OCI-LY7 (cell line): ENCODE measurements at regions not wholly inside any gene's neighbourhood (a gene's known extent, or its start where the extent isn't known, plus 50 kb on each side); places are given as distances from the start of the nearest gene placed in this dataset.

Experiments used
- BruUV-seq: library from RNA; stranded (reverse); fragments of 400-500 nt; replicated peaks from 2 replicates; lab custom pipeline; 2021; lab: Mats Ljungman, UMichigan
- CTCF ChIA-PET: fragments of 300-600 bp; sonication (Branson Sonifier 250); formaldehyde crosslinking; loops from one replicate; lab custom pipeline; 2022; ENCODE audit warnings: antibody characterized with exemption; ENCODE audit not compliant: unreplicated experiment; lab: Charles Lee
- POLR2A ChIA-PET: fragments of 300-600 bp; sonication (Branson Sonifier 250); formaldehyde crosslinking; loops from one replicate; lab custom pipeline; 2022; ENCODE audit warnings: antibody characterized with exemption; lab: Charles Lee
- DNase-seq: peaks from one replicate; pipeline ENCODE4 v3.0.0-alpha.2; 2015; ENCODE audit warnings: low spot score
- H2AFZ ChIP-seq: fragments of 200-600 bp; sonication (generic), shearing (Covaris generic); 2 replicates; pipeline ENCODE4 v1.6.1; 2014; ENCODE audit warnings: mild to moderate bottlenecking, antibody characterized with exemption, low read length, moderate library complexity
- H3K27ac ChIP-seq: fragments of 200-600 bp; sonication (generic); 2 replicates; pipeline ENCODE4 v1.5.1; 2014; ENCODE audit warnings: mixed run types, low read depth, mild to moderate bottlenecking, moderate library complexity, low read length, inconsistent platforms; ENCODE audit not compliant: poor library complexity, severe bottlenecking
- H3K36me3 ChIP-seq: fragments of 200-600 bp; sonication (generic); 2 replicates; pipeline ENCODE4 v1.6.1; 2014; ENCODE audit warnings: mild to moderate bottlenecking, antibody characterized with exemption, low read length, moderate library complexity, mixed read lengths; ENCODE audit not compliant: insufficient read depth
- H3K4me1 ChIP-seq: fragments of 200-600 bp; sonication (generic); 2 replicates; pipeline ENCODE4 v1.5.1; 2014; ENCODE audit warnings: mild to moderate bottlenecking, low read length; ENCODE audit not compliant: insufficient read depth, poor library complexity, severe bottlenecking
- H3K4me2 ChIP-seq: fragments of 200-600 bp; sonication (generic); 2 replicates; pipeline ENCODE4 v1.6.1; 2014; ENCODE audit warnings: mild to moderate bottlenecking, low read length
- H3K4me3 ChIP-seq: fragments of 200-600 bp; sonication (generic); 2 replicates; pipeline ENCODE4 v1.5.1; 2014; ENCODE audit warnings: mild to moderate bottlenecking, low read depth, low read length; ENCODE audit not compliant: poor library complexity, severe bottlenecking
- H3K79me2 ChIP-seq: fragments of 200-600 bp; sonication (generic); 2 replicates; pipeline ENCODE4 v1.6.1; 2016; ENCODE audit warnings: low read depth, mild to moderate bottlenecking, low read length, moderate library complexity, mixed read lengths; ENCODE audit not compliant: insufficient read depth
- H3K9me2 ChIP-seq: fragments of 200-600 bp; sonication (generic); 2 replicates; pipeline ENCODE4 v1.6.1; 2016; ENCODE audit warnings: mild to moderate bottlenecking, low read length, mixed read lengths; ENCODE audit not compliant: insufficient read depth
- H3K9me3 ChIP-seq: fragments of 200-600 bp; sonication (generic); 2 replicates; pipeline ENCODE4 v1.6.1; 2014; ENCODE audit warnings: mild to moderate bottlenecking, mixed run types, low read length, mixed read lengths
- H4K20me1 ChIP-seq: fragments of 200-600 bp; sonication (generic); 2 replicates; pipeline ENCODE4 v1.6.1; 2014; ENCODE audit warnings: mild to moderate bottlenecking, antibody characterized with exemption, low read length, moderate library complexity, mixed read lengths; ENCODE audit not compliant: insufficient read depth
- EZH2phosphoT487 ChIP-seq: fragments of 200-600 bp; sonication (generic); IDR thresholded peaks from 2 replicates; pipeline ENCODE4 v1.6.1; 2018; ENCODE audit warnings: low read depth, borderline replicate concordance, mild to moderate bottlenecking, mixed run types, antibody characterized with exemption, low read length, moderate library complexity, mixed read lengths
- intact Hi-C: fragments of 100-400 bp; cut with micrococcal nuclease; formaldehyde crosslinking; loops from one replicate; pipeline ENCODE4 v1.10.0; 2022; ENCODE audit not compliant: unreplicated experiment
- TF ChIP-seq, protein P1 (sequence below): fragments of 200-600 bp; sonication (generic); conservative IDR thresholded peaks from 2 replicates; pipeline ENCODE4 v1.5.1; 2014; ENCODE audit warnings: mild to moderate bottlenecking, antibody characterized with exemption, low read length, moderate library complexity, mixed read lengths

DNA sequence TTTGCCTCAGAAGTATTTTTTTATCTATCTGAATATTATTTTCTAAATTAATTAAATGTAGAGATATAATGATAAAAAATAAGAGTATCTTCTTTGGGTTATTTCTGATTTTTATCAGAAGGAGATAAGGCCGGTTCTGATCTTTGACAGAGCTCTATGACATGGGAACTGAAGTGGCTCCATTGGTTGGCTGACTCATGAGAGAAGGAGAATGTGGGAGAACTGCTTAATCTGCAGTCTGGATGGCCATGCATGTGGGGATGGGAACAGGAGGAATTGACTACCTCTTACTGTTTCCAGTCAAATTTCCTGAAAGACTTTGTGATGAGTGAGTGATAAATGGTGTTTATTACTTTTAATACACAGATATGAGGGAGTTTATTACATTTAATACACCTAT is 155.8 kb upstream of the ATP2B1 start:
- Histone ChIP-seq H4K20me1 (no peaks in the 10 kb centered on the region), H3K9me2 (no peaks in the 10 kb centered on the region), H3K4me2 (peak overlapping the region; percentile 73), H3K36me3 (no peaks in the 10 kb centered on the region; the same call in 1 of the 2 replicates), H3K4me1 (peaks cover 46% of the 10 kb centered on the region), H3K27ac (peak overlapping the region; percentile 78), H3K79me2 (no peaks in the 10 kb centered on the region), H2AFZ (peak overlapping the region; percentile 94), H3K4me3 (no peak overlapping the region), H3K9me3 (0 out of 2 replicates have a peak, but pooled peaks cover under 1% of the 10 kb centered on the region)
- ChIA-PET CTCF (interaction anchor here (1.3 kb wide), 1 partner anchor 12 kb away, joined by 3 read pairs; no protein-coding TSS in a partner anchor), POLR2A (interaction anchor here (0.8 to 3.3 kb wide), 11 partner anchors 8 to 247 kb away, joined by 3 to 12 read pairs (median 6); no protein-coding TSS in a partner anchor)
- intact Hi-C loops = loop anchor here (5.0 kb wide), 4 partner anchors 63 to 322 kb away; no protein-coding TSS in a partner anchor
- no TSS peak for BruUV-seq
- no peak for TF ChIP-seq EZH2phosphoT487
- TF ChIP-seq, protein P1, sequence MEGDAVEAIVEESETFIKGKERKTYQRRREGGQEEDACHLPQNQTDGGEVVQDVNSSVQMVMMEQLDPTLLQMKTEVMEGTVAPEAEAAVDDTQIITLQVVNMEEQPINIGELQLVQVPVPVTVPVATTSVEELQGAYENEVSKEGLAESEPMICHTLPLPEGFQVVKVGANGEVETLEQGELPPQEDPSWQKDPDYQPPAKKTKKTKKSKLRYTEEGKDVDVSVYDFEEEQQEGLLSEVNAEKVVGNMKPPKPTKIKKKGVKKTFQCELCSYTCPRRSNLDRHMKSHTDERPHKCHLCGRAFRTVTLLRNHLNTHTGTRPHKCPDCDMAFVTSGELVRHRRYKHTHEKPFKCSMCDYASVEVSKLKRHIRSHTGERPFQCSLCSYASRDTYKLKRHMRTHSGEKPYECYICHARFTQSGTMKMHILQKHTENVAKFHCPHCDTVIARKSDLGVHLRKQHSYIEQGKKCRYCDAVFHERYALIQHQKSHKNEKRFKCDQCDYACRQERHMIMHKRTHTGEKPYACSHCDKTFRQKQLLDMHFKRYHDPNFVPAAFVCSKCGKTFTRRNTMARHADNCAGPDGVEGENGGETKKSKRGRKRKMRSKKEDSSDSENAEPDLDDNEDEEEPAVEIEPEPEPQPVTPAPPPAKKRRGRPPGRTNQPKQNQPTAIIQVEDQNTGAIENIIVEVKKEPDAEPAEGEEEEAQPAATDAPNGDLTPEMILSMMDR = no peak
- DNase-seq = no peak

DNA sequence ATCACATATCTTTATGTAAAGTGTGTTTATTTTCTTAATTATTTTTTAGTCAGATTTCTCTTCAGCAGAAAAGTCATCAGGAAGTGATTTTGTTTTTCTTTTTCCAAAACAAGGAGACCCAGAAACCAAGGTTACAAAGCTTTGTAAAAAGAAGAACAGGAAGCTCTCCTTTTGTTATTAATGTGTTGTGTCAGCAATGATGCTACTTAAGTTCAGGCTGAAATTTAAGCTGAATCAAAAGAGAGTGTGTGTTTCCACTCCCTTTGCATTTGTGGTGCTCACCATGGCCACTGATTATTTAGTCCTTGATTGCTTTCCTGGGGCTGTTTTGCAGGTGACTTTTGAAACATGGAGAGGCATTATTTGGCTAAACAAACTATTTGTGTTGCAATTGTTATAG is 155.3 kb upstream of the ATP2B1 start:
- Histone ChIP-seq H3K36me3 (no peaks in the 10 kb centered on the region; the same call in 1 of the 2 replicates), H3K4me1 (peaks cover 50% of the 10 kb centered on the region), H3K4me2 (peak overlapping the region; percentile 73), H3K9me2 (no peaks in the 10 kb centered on the region), H3K9me3 (no peaks in the 10 kb centered on the region), H4K20me1 (no peaks in the 10 kb centered on the region), H3K79me2 (no peaks in the 10 kb centered on the region), H2AFZ (peak overlapping the region; percentile 94), H3K4me3 (peak overlapping the region; percentile 49), H3K27ac (peak overlapping the region; percentile 78)
- no peak for TF ChIP-seq EZH2phosphoT487
- TF ChIP-seq, protein P1 = no peak
- DNase-seq = peak; percentile 58
- ChIA-PET CTCF (interaction anchor here (1.3 kb wide), 1 partner anchor 12 kb away, joined by 3 read pairs; no protein-coding TSS in a partner anchor), POLR2A (interaction anchor here (0.8 to 3.3 kb wide), 13 partner anchors 8 to 248 kb away, joined by 3 to 12 read pairs (median 5); no protein-coding TSS in a partner anchor)
- intact Hi-C loops = loop anchor here (1.0 to 5.0 kb wide), 5 partner anchors 63 to 322 kb away; no protein-coding TSS in a partner anchor
- BruUV-seq = no TSS peak

DNA sequence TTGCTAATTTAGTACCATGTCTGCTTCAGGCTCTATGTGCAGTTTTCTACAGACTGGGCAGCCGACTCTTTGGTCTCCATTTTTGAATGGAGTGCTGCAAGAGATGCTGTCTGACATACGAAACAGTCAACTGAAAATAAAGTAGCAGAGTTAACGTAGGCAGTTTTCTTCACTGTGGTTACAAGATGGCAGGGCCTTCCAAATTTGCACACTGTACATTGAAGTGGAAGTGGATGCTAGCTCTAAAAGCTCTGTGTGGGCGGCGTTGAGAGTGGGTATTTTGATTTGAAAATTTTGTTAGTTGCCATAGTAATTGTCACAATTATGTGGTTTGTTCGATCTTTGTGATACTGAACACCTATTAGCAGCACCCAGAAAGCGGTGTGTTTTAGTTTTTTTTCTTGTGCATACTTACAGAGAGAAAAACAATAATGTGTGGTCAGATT is 154.9 kb upstream of the ATP2B1 start:
- Histone ChIP-seq H3K4me2 (peak overlapping the region; percentile 73), H3K4me1 (peaks cover 55% of the 10 kb centered on the region), H2AFZ (peak overlapping the region; percentile 94), H3K79me2 (no peaks in the 10 kb centered on the region), H3K36me3 (no peaks in the 10 kb centered on the region; the same call in 1 of the 2 replicates), H4K20me1 (no peaks in the 10 kb centered on the region), H3K4me3 (peak overlapping the region; percentile 49), H3K27ac (peak overlapping the region; percentile 78), H3K9me2 (no peaks in the 10 kb centered on the region), H3K9me3 (no peaks in the 10 kb centered on the region)
- BruUV-seq = no TSS peak
- peak; percentile 68 for DNase-seq
- intact Hi-C loops = loop anchor here (1.0 to 5.0 kb wide), 5 partner anchors 64 to 321 kb away; no protein-coding TSS in a partner anchor
- ChIA-PET CTCF (interaction anchor here (1.3 kb wide), 1 partner anchor 13 kb away, joined by 3 read pairs; no protein-coding TSS in a partner anchor), POLR2A (interaction anchor here (0.9 to 3.3 kb wide), 16 partner anchors 8 to 248 kb away, joined by 3 to 12 read pairs (median 4); no protein-coding TSS in a partner anchor)
- TF ChIP-seq, protein P1 = no peak
- no peak for TF ChIP-seq EZH2phosphoT487
